Pancreas (tissue), 10 donors: ENCODE measurements at regions not wholly inside any gene's neighbourhood (a gene's known extent, or its start where the extent isn't known, plus 50 kb on each side); places are given as distances from the start of the nearest gene placed in this dataset.

Source experiments
- ATAC-seq, 4 donors: fragments of 200-7000 bp; cut with Tn5 transposase; one replicate each; pipeline versions ENCODE4 v1.8.0 to v1.9.1; 2020; ENCODE audit warnings: mild to moderate bottlenecking in 4 of 4, moderate library complexity in 4 of 4
- DNase-seq, 6 donors: peaks; one replicate each; pipeline ENCODE4 v3.0.0-alpha.2; 2020
- FAIRE-seq: peaks from 2 replicates; lab custom pipeline; 2012; peaks lifted over from hg19 to GRCh38; lab: Jason Lieb, UNC
- H3K27ac ChIP-seq, 4 donors: fragments of 200-600 bp; sonication (generic); 1 replicate in 3 of 4; 2 replicates in 1 of 4; pipeline versions ENCODE4 v1.5.0 to v1.8.0; 2020
- H3K27me3 ChIP-seq, 4 donors: fragments of 200-600 bp; one replicate each; pipeline ENCODE4 v1.8.0; 2021
- H3K36me3 ChIP-seq, 3 donors: fragments of 200-600 bp; sonication (generic) in 1 of 3; one replicate each; pipeline versions ENCODE4 v1.5.0 to v1.8.0; 2020 to 2021
- H3K4me1 ChIP-seq, 3 donors: fragments of 200-600 bp; one replicate each; pipeline ENCODE4 v1.8.0; 2021
- H3K4me3 ChIP-seq, 4 donors: fragments of 200-600 bp; sonication (generic) in 2 of 4; one replicate each; pipeline versions ENCODE4 v1.5.0 to v1.8.0; 2020 to 2021
- H3K9me3 ChIP-seq, 4 donors: fragments of 200-600 bp; one replicate each; pipeline ENCODE4 v1.8.0; 2021
- CTCF ChIP-seq, 4 donors: fragments of 200-600 bp; sonication (generic) in 3 of 4; IDR thresholded peaks; one replicate each; pipeline versions ENCODE4 v1.5.0 to v1.8.0; 2021; ENCODE audit warnings: antibody characterized with exemption in 4 of 4
- WGBS, 2 donors: extraction: QIAGEN DNeasy Blood & Tissue Kit; methylation state at CpG; one replicate each; pipeline ENCODE4 v1.1.7; 2013; 5-methylcytosine and 5-hydroxymethylcytosine counted together
- intact Hi-C, 3 donors: fragments of 100-400 bp; cut with DNase I; formaldehyde crosslinking; loops; one replicate each; pipeline versions ENCODE4 v1.11.1 to v1.14.2; 2022
- donor health status: healthy with polysubstance abuse.
- donor health status: DM: no; HTN: no; CAD: no; lungs with moderate emphysema.
- donor health status: DM: no; HTN: no; CAD: no.
- donor health status: control.
- donor health status: control.
- donor health status: Bipolar disorder and iron deficiency.
- donor health status: DM: yes; HTN: yes; CAD: no.
- donor health status: DM: no; HTN: no; CAD: no.
- donor health status: DM: no; HTN: no; CAD: no.
- donor health status: DM: yes; HTN: yes; CAD: no.

DNA sequence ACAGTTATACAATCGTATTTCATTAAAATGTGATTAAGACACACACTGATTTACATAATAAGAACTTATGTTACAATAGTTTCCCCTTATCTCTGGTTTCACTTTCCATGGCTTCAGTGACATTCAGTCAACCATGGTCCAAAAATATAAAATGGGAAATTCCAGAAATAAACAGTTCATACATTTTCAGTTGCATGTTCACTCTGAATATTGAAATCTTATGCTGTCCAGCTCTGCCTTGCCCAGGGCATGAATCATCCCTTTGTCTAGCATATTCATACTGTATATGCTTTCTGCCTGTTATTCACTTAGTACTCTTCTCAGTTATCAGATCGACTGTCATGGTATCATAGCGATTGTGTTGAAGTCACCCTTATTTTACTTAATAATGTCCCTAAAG lies 173.8 kb upstream of the DCAF12L2 start:
- intact Hi-C loops, result no loop called here
- no peak for FAIRE-seq
- Histone ChIP-seq H3K9me3 (no peaks in the 10 kb centered on the region), H3K4me1 (no peaks in the 10 kb centered on the region), H3K4me3 (no peak overlapping the region), H3K36me3 (no peaks in the 10 kb centered on the region), H3K27me3 (peaks cover 0 to under 1% (median 0%) of the 10 kb centered on the region in 4 donors), H3K27ac (no peak overlapping the region)
- DNase-seq, result no peak
- no peak for ATAC-seq
- TF ChIP-seq CTCF (IDR thresholded peaks at IDR 0.05), result no peak
- 52 to 57% methylated on average over 3 of the region's 3 CpGs for WGBS, 2 donors

DNA sequence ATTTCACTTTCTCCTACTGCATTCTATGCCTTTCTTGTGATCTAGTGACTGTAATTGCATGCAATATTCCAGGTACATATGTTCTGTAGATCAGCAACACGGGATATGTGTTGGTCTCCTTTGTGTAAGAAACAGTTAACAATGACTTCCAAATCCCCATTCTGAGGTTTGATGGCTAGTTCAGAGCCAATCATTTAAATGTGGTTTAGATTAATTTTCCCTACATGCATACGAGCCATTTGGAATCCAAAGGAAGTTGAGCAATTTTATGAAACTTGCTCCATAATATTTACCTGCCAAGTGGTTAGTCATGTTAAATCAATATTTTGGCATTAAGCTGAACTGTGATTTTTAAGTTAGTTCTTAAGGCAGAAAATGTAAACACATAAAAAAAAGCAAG lies 172.8 kb upstream of the DCAF12L2 start:
- WGBS, 2 donors, result 23 to 24% methylated on average over 2 of the region's 2 CpGs
- ATAC-seq (no peak), FAIRE-seq (no peak), DNase-seq (no peak)
- intact Hi-C loops, result no loop called here
- no peak overlapping the region for H3K27ac ChIP-seq
- peaks cover 0 to 11% (median 0%) of the 10 kb centered on the region in 4 donors for H3K27me3 ChIP-seq
- TF ChIP-seq CTCF (IDR thresholded peaks at IDR 0.05), result no peak
- no peaks in the 10 kb centered on the region for H3K4me1 ChIP-seq
- H3K36me3 ChIP-seq, result no peaks in the 10 kb centered on the region
- no peaks in the 10 kb centered on the region for H3K9me3 ChIP-seq
- no peak overlapping the region for H3K4me3 ChIP-seq

DNA sequence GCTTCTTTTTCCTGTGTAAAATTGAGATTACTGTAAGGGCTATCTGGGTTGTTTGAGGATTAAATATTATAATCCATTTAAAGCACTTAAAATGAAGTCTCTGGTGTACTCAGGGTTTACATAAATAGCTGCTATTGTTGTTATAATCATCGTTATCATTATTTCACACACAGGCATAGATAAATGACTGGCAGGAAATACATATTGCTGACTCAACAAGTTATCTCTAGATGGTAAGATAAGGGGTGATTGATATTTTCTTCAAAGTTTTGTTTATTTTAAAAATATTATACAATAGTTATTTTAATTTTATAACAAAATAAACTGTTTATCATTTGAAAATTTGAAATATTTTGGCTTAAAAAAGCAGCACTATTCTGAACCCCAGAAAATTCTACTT lies 134.3 kb upstream of the DCAF12L2 start:
- DNase-seq (no peak), FAIRE-seq (no peak), ATAC-seq (no peak)
- intact Hi-C loops, result no loop called here
- no peak for TF ChIP-seq CTCF (IDR thresholded peaks at IDR 0.05)
- H3K4me1 ChIP-seq, result no peaks in the 10 kb centered on the region
- no peaks in the 10 kb centered on the region for H3K27me3 ChIP-seq
- 56% methylated on average over 1 of the region's 1 CpG for WGBS, 2 donors
- H3K36me3 ChIP-seq, result no peaks in the 10 kb centered on the region
- no peaks in the 10 kb centered on the region for H3K9me3 ChIP-seq
- H3K4me3 ChIP-seq, result no peak overlapping the region
- H3K27ac ChIP-seq, result no peak overlapping the region

DNA sequence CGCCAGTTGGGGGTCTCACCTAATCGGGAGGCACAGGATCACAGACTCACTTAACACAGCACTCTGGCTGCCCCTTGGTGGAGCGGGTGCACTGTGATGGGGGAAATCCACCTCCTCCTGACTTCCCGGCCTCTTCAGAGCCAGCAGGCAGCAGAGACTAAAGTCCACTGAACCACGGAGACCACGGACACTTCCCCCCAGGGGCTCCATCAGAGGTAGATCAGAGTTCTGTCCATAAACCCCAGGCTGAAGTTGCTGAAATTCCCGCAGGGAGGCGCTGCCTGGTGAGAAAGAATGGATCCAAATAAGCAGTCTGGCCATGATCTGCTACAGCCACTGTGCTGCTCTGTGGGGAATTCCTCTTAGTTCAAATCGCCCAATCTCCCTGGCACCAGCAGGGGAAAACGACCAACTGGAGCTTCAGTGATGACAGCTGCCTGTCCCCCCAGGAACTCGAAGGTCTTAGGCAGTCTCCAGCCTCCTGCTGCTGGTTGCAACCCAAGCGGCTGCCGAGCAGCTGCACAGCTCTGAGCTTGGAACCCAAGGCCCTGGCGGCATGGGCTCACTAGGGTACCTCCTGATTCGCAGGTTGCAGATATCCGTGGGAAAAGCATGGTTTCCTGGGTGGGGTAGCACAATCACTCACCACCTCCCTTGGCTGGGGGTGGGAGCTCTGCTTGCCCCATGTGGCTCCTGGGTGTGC lies 106.9 kb upstream of the DCAF12L2 start:
- FAIRE-seq, result no peak

More for the DNA sequence above, 106.9 kb upstream of the DCAF12L2 start:
- DNase-seq (peak in 1 of 6 donors; percentile 35), ATAC-seq (no peak)
- no peak overlapping the region for H3K27ac ChIP-seq
- intact Hi-C loops, result no loop called here
- WGBS, 2 donors, result 59 to 61% methylated on average over 16 of the region's 16 CpGs
- no peaks in the 10 kb centered on the region for H3K27me3 ChIP-seq
- TF ChIP-seq CTCF (IDR thresholded peaks at IDR 0.05), result no peak
- no peaks in the 10 kb centered on the region for H3K9me3 ChIP-seq
- no peak overlapping the region for H3K4me3 ChIP-seq
- H3K36me3 ChIP-seq, result no peaks in the 10 kb centered on the region
- no peaks in the 10 kb centered on the region for H3K4me1 ChIP-seq
